Mesenchymal stem cell (in vitro differentiated cells and primary cell): ENCODE measurements at regions not wholly inside any gene's neighbourhood (a gene's known extent, or its start where the extent isn't known, plus 50 kb on each side); places are given as distances from the start of the nearest gene placed in this dataset.
A peak's percentile ranks its signal among the peaks of the same experiment; 100 is the strongest.

Experiments
- DNase-seq: peaks from one replicate; pipeline ENCODE4 v3.0.0-alpha.2; 2013
- H2AFZ ChIP-seq: one replicate; pipeline ENCODE4 v1.6.1; 2013; ENCODE audit warnings: low read depth, mild to moderate bottlenecking, control low read depth, inconsistent platforms, low read length, moderate library complexity
- H2AK5ac ChIP-seq: 2 replicates; pipeline ENCODE4 v1.6.1; 2013; ENCODE audit warnings: low read length, moderate library complexity, mild to moderate bottlenecking, inconsistent platforms; ENCODE audit not compliant: severe bottlenecking
- H2BK120ac ChIP-seq: one replicate; pipeline ENCODE4 v1.6.1; 2013; ENCODE audit warnings: low read depth, mild to moderate bottlenecking, inconsistent platforms, low read length, moderate library complexity
- H2BK12ac ChIP-seq, 2 experiments: one replicate each; pipeline ENCODE4 v1.6.1; 2013; ENCODE audit warnings: inconsistent platforms in 2 of 2, low read length in 2 of 2, mild to moderate bottlenecking in 2 of 2, moderate library complexity in 2 of 2, control low read depth in 1 of 2
- H2BK15ac ChIP-seq: one replicate; pipeline ENCODE4 v1.6.1; 2013; ENCODE audit warnings: mild to moderate bottlenecking, low read depth, inconsistent platforms; ENCODE audit not compliant: poor library complexity, severe bottlenecking
- H2BK5ac ChIP-seq: 2 replicates; pipeline ENCODE4 v1.6.1; 2013; ENCODE audit warnings: low read depth, mild to moderate bottlenecking, low read length, control low read depth, inconsistent platforms; ENCODE audit not compliant: poor library complexity, severe bottlenecking
- H3K14ac ChIP-seq, 2 experiments: one replicate each; pipeline ENCODE4 v1.6.1; 2013; ENCODE audit warnings: inconsistent platforms in 2 of 2, low read length in 2 of 2, control low read depth in 1 of 2, mild to moderate bottlenecking in 1 of 2, moderate library complexity in 1 of 2
- H3K18ac ChIP-seq, 2 experiments: one replicate each; pipeline ENCODE4 v1.6.1; 2013; ENCODE audit warnings: inconsistent platforms in 2 of 2, low read length in 2 of 2, control low read depth in 1 of 2, low read depth in 1 of 2, mild to moderate bottlenecking in 1 of 2
- H3K23ac ChIP-seq, 2 experiments: one replicate each; pipeline ENCODE4 v1.6.1; 2013; ENCODE audit warnings: inconsistent platforms in 2 of 2, low read length in 2 of 2, mild to moderate bottlenecking in 2 of 2, moderate library complexity in 2 of 2, control low read depth in 1 of 2
- H3K27ac ChIP-seq: 2 replicates; pipeline ENCODE4 v1.5.1; 2013; ENCODE audit warnings: mild to moderate bottlenecking, moderate library complexity, low read length, control low read depth, inconsistent platforms; ENCODE audit not compliant: poor library complexity, severe bottlenecking
- H3K27me3 ChIP-seq, 2 experiments: 2 replicates each; pipeline versions ENCODE4 v1.6.1 to v1.7.0; 2013; ENCODE audit warnings: low read length in 2 of 2, mild to moderate bottlenecking in 2 of 2, moderate library complexity in 2 of 2, control low read depth in 1 of 2, inconsistent platforms in 1 of 2; ENCODE audit not compliant: control insufficient read depth in 1 of 2, insufficient read depth in 1 of 2
- H3K36me3 ChIP-seq, 2 experiments: 2 replicates each; pipeline versions ENCODE4 v1.6.1 to v1.7.0; 2013; ENCODE audit warnings: low read length in 2 of 2, control low read depth in 1 of 2, inconsistent platforms in 1 of 2, low read depth in 1 of 2, mild to moderate bottlenecking in 1 of 2; ENCODE audit not compliant: insufficient read depth in 2 of 2, control insufficient read depth in 1 of 2
- H3K4ac ChIP-seq, 2 experiments: one replicate each; pipeline ENCODE4 v1.6.1; 2013; ENCODE audit warnings: inconsistent platforms in 2 of 2, low read length in 2 of 2, mild to moderate bottlenecking in 2 of 2, moderate library complexity in 2 of 2, control low read depth in 1 of 2, low read depth in 1 of 2
- H3K4me1 ChIP-seq: 2 replicates; pipeline ENCODE4 v1.6.1; 2013; ENCODE audit warnings: low read depth, low read length, control low read depth; ENCODE audit not compliant: control insufficient read depth, insufficient read depth
- H3K4me2 ChIP-seq: 2 replicates; pipeline ENCODE4 v1.6.1; 2013; ENCODE audit warnings: low read length, mild to moderate bottlenecking, inconsistent platforms; ENCODE audit not compliant: poor library complexity, severe bottlenecking
- H3K4me3 ChIP-seq, 2 experiments: 2 replicates each; pipeline versions ENCODE4 v1.5.1 to v1.7.0; 2013; ENCODE audit warnings: low read length in 2 of 2, mild to moderate bottlenecking in 2 of 2, control low read depth in 1 of 2, low read depth in 1 of 2; ENCODE audit not compliant: insufficient read depth in 1 of 2
- H3K79me1 ChIP-seq: replicated peaks from 2 replicates; pipeline ENCODE4 v1.6.1; 2013; ENCODE audit warnings: mild to moderate bottlenecking, control low read depth, low read length, inconsistent platforms; ENCODE audit not compliant: poor library complexity, severe bottlenecking
- H3K9ac ChIP-seq: 2 replicates; pipeline ENCODE4 v1.7.0; 2013; ENCODE audit warnings: mild to moderate bottlenecking, low read length, moderate library complexity
- H3K9me3 ChIP-seq: 2 replicates; pipeline ENCODE4 v1.7.0; 2013; ENCODE audit warnings: mild to moderate bottlenecking, low read length; ENCODE audit not compliant: control insufficient read depth
- H4K8ac ChIP-seq: one replicate; pipeline ENCODE4 v1.6.1; 2013; ENCODE audit warnings: inconsistent platforms, mild to moderate bottlenecking, low read length, moderate library complexity
- H4K91ac ChIP-seq: one replicate; pipeline ENCODE4 v1.6.1; 2013; ENCODE audit warnings: mild to moderate bottlenecking, low read length, inconsistent platforms
- WGBS: methylation state at CpG from one replicate; pipeline ENCODE4 v1.1.7; 2013; ENCODE audit warnings: mixed read lengths; 5-methylcytosine and 5-hydroxymethylcytosine counted together

GRCh38 chr22:23403720-23404688 lies 176.1 kb downstream of the IGLL1 start:
- Histone ChIP-seq H3K9me3 (peaks cover 3% of the 10 kb centered on the region), H3K14ac (peak overlapping the region in 1 of 2 experiments; percentile 21), H2BK120ac (no peak overlapping the region), H2BK5ac (no peak overlapping the region), H3K27ac (no peak overlapping the region), H2AK5ac (no peak overlapping the region), H4K8ac (no peak overlapping the region), H3K4ac (no peak overlapping the region), H3K4me3 (no peak overlapping the region), H3K27me3 (peaks cover 4 to 17% of the 10 kb centered on the region in 2 experiments), H4K91ac (no peak overlapping the region), H3K4me2 (no peak overlapping the region), H3K4me1 (peaks cover 23% of the 10 kb centered on the region), H2AFZ (no peak overlapping the region), H3K36me3 (no peaks in the 10 kb centered on the region), H3K23ac (no peak overlapping the region), H3K79me1 (no peaks in the 10 kb centered on the region), H3K9ac (no peak overlapping the region), H3K18ac (no peak overlapping the region), H2BK12ac (no peak overlapping the region), H2BK15ac (no peak overlapping the region)
- peak; percentile 6 for DNase-seq
- 88% methylated on average over 13 of the region's 13 CpGs for WGBS

GRCh38 chr22:23403152-23403719 lies 176.9 kb downstream of the IGLL1 start:
- Histone ChIP-seq H4K91ac (no peak overlapping the region), H2AK5ac (no peak overlapping the region), H3K27ac (no peak overlapping the region), H3K4ac (no peak overlapping the region), H2BK5ac (no peak overlapping the region), H2AFZ (no peak overlapping the region), H2BK12ac (no peak overlapping the region), H3K79me1 (no peaks in the 10 kb centered on the region), H3K4me1 (peaks cover 23% of the 10 kb centered on the region), H2BK120ac (no peak overlapping the region), H3K4me2 (no peak overlapping the region), H3K9me3 (peaks cover 3% of the 10 kb centered on the region), H2BK15ac (no peak overlapping the region), H3K18ac (no peak overlapping the region), H3K9ac (no peak overlapping the region), H3K4me3 (no peak overlapping the region), H3K27me3 (peaks cover 4 to 17% of the 10 kb centered on the region in 2 experiments), H3K23ac (no peak overlapping the region), H4K8ac (no peak overlapping the region), H3K14ac (no peak overlapping the region), H3K36me3 (no peaks in the 10 kb centered on the region)
- DNase-seq, result no peak
- WGBS, result 66% methylated on average over 6 of the region's 11 CpGs

GRCh38 chr22:23402275-23403151 lies 177.6 kb downstream of the IGLL1 start:
- Histone ChIP-seq H3K27ac (no peak overlapping the region), H3K79me1 (no peaks in the 10 kb centered on the region), H4K8ac (no peak overlapping the region), H2BK12ac (no peak overlapping the region), H3K9ac (no peak overlapping the region), H2BK5ac (no peak overlapping the region), H2BK15ac (no peak overlapping the region), H3K23ac (peak overlapping the region in 1 of 2 experiments; percentile 14), H3K4me2 (peak overlapping the region; percentile 55), H2AK5ac (no peak overlapping the region), H3K4me3 (peak overlapping the region in 1 of 2 experiments; percentile 37), H2BK120ac (no peak overlapping the region), H2AFZ (no peak overlapping the region), H3K9me3 (peaks cover 3% of the 10 kb centered on the region), H3K4ac (no peak overlapping the region), H4K91ac (no peak overlapping the region), H3K27me3 (peaks cover 4 to 15% of the 10 kb centered on the region in 2 experiments), H3K4me1 (peaks cover 23% of the 10 kb centered on the region), H3K36me3 (no peaks in the 10 kb centered on the region), H3K18ac (peak overlapping the region; percentile 19), H3K14ac (no peak overlapping the region)
- 9% methylated on average over 52 of the region's 82 CpGs for WGBS
- peak; percentile 52 for DNase-seq
